ENCODE measurements at regions not wholly inside any gene's neighbourhood (a gene's known extent, or its start where the extent isn't known, plus 50 kb on each side); places are given as distances from the start of the nearest gene placed in this dataset.

GRCh38 chr12:93225094-93225493 lies 152.6 kb upstream of the NUDT4 start:
- TF ChIP-seq EP300 (IDR thresholded peaks at IDR 0.05) = no peak
- TF ChIP-seq CTCF (IDR thresholded peaks at IDR 0.05) = no peak
- no peak for TF ChIP-seq POLR2A (IDR thresholded peaks at IDR 0.05; ENCODE audit: low read depth)
- TF ChIP-seq POLR2AphosphoS5 (IDR thresholded peaks at IDR 0.05) = no peak

Measured in esophagus muscularis mucosa (tissue), 4 donors.